NB4 (cell line): ENCODE measurements at regions not wholly inside any gene's neighbourhood (a gene's known extent, or its start where the extent isn't known, plus 50 kb on each side); places are given as distances from the start of the nearest gene placed in this dataset.

Experiments used
- CTCF ChIP-seq: IDR thresholded peaks from one replicate; pipeline ENCODE4 v1.5.1; 2012; ENCODE audit warnings: low read depth, low read length
- POLR2A ChIP-seq: IDR thresholded peaks from 2 replicates; pipeline ENCODE4 v1.6.1; 2011; ENCODE audit warnings: mild to moderate bottlenecking; ENCODE audit not compliant: insufficient read length; ENCODE audit errors: extremely low read depth

DNA sequence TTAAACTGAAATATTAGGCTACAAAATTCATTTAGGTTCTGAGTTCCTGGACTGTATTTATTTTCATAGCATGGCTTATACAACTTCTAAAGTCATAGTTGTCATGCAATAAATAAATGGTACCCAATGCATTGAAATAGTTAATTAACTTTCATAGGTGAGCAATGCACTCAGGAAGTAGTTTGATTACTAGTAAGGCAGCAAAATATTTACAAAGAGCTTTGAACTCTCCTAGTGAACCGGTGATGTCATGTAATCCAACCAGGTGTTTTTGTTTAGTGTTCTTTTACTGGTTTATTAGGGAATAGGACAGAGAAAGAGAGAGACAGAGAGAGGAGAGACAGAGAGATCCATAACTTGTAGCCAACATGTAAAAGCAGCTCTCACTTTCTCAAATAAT is 228.6 kb upstream of the CTSO start:
- TF ChIP-seq POLR2A (no peak), CTCF (no peak)
